ENCODE measurements at regions not wholly inside any gene's neighbourhood (a gene's known extent, or its start where the extent isn't known, plus 50 kb on each side); places are given as distances from the start of the nearest gene placed in this dataset.

DNA sequence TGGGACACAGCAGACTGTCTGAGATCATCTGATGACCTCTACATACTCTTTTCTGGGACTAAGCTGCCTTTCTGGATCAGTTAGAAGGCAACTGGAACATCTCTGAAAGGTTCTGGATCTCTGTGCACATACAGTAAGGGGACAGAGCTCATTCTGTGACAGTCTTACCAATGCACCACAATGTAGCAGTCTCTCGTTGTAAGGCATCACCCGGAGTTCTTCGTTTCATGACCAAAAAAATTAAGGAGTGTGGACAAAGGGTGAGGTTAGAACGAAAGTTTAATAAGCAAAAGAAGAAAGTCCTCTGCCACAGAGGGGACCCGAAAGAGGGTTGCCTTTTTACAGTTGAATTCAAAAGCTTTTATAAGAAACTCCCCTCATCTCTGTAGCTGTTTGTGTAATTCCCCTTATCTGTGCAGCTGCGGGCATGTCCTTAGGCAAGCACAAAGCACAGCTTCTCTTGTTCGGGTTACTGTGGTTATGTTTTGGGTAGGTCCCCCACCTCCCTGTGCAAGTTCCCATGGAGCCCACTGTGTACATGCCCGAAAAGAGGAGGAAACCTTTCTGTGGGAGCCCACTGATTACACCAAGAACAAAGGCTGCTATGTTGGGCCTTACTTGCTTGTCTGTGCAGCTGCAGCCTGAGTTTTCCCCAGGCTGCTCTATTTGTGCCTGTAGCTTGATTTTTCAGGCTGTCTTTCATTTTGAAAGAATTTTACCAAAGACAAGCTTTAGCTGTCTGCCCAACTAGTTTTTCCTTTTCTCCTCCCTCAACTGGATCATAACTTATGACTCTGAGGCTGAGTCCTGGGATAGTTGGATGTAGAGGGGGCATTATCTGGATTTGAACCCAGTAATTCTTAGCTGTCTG, 53.1 kb upstream of the CACNA1E start:
- Histone ChIP-seq H3K4me1 (no peaks in the 10 kb centered on the region), H3K27me3 (no peaks in the 10 kb centered on the region), H3K36me3 (no peaks in the 10 kb centered on the region), H3K4me3 (no peak overlapping the region), H3K27ac (no peak overlapping the region), H3K9me3 (no peaks in the 10 kb centered on the region)
- TF ChIP-seq, protein P1, sequence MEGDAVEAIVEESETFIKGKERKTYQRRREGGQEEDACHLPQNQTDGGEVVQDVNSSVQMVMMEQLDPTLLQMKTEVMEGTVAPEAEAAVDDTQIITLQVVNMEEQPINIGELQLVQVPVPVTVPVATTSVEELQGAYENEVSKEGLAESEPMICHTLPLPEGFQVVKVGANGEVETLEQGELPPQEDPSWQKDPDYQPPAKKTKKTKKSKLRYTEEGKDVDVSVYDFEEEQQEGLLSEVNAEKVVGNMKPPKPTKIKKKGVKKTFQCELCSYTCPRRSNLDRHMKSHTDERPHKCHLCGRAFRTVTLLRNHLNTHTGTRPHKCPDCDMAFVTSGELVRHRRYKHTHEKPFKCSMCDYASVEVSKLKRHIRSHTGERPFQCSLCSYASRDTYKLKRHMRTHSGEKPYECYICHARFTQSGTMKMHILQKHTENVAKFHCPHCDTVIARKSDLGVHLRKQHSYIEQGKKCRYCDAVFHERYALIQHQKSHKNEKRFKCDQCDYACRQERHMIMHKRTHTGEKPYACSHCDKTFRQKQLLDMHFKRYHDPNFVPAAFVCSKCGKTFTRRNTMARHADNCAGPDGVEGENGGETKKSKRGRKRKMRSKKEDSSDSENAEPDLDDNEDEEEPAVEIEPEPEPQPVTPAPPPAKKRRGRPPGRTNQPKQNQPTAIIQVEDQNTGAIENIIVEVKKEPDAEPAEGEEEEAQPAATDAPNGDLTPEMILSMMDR (IDR thresholded peaks at IDR 0.05), result no peak
- TF ChIP-seq POLR2A (IDR thresholded peaks at IDR 0.05), result no peak
- intact Hi-C loops (cut with DNase I; ENCODE audit: low total_unique reads), result no loop called here
- no peak for DNase-seq
